OCI-LY3 (cell line): ENCODE measurements at regions not wholly inside any gene's neighbourhood (a gene's known extent, or its start where the extent isn't known, plus 50 kb on each side); places are given as distances from the start of the nearest gene placed in this dataset.

Experiments
- EZH2phosphoT487 ChIP-seq: fragments of 200-600 bp; shearing (Covaris generic); IDR thresholded peaks from 2 replicates; pipeline ENCODE4 v1.6.1; 2018; ENCODE audit warnings: antibody characterized with exemption, mixed run types, low read depth
- TF ChIP-seq, protein P1 (sequence below): fragments of 200-600, 300-600 bp; sonication (generic); IDR thresholded peaks from 2 replicates; pipeline ENCODE4 v1.5.1; 2014; ENCODE audit warnings: antibody characterized with exemption, low read length, low read depth

DNA sequence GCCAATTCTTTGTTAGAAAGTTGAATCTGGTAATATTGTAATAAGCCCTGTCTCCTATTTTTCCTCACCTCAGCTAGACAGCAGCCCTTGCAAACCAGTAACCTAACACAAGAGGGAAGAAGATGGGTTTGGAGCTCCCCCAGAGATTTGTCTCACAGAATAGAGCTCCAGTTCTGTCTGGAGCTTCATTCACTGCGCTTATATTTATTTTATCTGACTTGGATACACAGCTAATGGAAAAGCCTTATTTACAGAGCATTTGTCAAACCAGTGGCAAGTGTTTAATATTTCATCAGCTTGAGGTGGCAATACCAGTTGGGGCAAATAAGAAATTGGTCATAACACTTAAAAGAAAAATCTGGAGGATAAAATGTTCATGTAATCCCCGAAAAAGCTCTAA is 1094.0 kb downstream of the FSCB start:
- TF ChIP-seq EZH2phosphoT487: no peak
- TF ChIP-seq, protein P1, sequence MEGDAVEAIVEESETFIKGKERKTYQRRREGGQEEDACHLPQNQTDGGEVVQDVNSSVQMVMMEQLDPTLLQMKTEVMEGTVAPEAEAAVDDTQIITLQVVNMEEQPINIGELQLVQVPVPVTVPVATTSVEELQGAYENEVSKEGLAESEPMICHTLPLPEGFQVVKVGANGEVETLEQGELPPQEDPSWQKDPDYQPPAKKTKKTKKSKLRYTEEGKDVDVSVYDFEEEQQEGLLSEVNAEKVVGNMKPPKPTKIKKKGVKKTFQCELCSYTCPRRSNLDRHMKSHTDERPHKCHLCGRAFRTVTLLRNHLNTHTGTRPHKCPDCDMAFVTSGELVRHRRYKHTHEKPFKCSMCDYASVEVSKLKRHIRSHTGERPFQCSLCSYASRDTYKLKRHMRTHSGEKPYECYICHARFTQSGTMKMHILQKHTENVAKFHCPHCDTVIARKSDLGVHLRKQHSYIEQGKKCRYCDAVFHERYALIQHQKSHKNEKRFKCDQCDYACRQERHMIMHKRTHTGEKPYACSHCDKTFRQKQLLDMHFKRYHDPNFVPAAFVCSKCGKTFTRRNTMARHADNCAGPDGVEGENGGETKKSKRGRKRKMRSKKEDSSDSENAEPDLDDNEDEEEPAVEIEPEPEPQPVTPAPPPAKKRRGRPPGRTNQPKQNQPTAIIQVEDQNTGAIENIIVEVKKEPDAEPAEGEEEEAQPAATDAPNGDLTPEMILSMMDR: no peak
